HG02885 (cell line): ENCODE measurements at regions not wholly inside any gene's neighbourhood (a gene's known extent, or its start where the extent isn't known, plus 50 kb on each side); places are given as distances from the start of the nearest gene placed in this dataset.
"Not testable (repeated sequence)": the region's sequence is repeated elsewhere in the genome, so short reads cannot be mapped to it uniquely, and the experiment has no call there.

Experiments used
- ATAC-seq: cut with Tn5 transposase; IDR thresholded peaks from one replicate; pipeline ENCODE4 v1.9.1; 2021; ENCODE audit warnings: mild to moderate bottlenecking; ENCODE audit not compliant: unreplicated experiment, poor library complexity

DNA sequence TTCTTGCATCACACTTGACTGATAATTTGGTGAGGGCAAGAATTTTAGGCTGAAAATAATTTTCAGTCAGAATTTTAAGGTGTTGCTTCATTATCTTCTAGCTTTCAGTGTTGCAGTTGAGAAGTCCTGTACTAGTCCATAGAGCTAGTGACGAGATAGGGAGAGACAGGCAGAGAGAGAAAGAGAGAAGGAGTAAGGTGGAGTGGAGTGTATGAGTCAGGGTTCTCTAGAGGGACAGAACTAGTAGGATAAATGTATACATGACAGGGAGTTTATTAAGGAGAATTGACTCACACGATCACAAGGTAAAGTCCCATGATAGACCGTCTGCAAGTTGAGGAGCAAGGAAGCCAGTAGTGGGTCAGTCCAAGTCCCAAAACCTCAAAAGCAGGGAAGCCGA, 127.2 kb downstream of the UTP18 start:
- ATAC-seq = no peak

DNA sequence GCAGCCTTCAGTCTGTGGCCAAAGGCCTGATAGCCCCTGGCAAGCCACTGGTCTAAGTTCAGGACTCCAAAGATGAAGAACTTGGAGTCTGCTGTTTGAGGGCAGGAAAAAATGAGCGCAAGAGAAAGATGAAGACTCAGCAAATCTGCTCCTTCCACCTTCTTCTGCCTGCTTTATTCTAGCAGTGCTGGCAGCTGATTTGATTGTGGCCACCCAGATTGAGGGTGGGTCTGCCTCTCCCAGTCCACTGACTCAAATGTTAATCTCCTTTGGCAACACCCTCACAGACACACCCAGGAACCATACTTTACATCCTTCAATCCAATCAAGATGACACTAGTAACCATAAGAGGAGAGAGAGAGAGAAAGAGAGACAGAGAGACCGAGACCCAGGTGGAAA, 127.6 kb downstream of the UTP18 start:
- no peak for ATAC-seq

DNA sequence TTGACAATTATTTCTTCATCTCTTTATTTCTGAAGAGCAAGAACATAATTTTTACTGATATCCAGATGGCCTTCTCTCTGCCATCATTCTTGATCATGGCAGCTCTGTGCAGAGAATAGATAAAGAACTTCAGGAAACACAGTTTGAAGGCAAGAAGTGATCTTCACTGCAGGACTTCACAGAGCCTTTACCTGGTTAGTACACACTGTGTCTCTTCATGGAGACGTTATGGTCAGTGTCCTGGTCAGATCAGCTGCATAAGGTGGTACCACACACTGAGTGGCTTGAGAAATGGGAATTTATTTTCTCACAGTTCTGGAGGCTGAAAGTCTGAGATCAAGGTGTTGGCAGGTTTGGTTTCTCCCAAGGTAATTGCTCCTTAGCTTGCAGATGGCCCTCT, 129.5 kb downstream of the UTP18 start:
- ATAC-seq = no peak

DNA sequence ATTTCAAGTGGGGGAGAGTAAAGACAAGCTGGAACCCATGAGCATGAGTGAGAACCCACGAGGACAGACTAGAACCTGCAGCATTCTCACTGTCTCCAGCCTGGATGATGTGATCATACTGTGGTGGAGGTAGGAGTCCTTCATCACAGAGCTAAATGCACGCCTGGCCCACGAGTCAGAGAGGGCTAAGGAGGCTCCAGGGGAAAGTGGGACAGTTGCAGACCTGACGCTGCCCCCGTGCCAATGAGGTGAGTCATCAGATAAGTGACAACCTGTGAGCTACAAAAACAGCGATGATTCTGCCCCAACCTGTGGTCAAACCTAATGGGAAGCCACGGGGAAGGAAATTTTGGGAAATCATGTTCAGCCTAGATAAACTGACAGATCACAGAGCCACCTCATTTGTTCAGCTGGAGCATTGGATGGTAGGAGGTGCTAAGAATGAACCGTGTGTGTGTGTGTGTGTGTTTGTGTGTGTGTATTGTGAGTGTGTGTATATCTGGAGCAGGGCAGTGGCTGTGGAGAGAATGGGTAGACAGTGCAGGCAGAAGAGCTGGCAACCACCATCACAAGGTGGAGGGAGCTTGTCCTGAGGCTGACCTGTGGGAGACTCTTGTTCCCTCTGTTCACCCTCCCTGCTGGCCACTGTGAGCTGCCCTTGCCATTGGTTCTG, 131.8 kb downstream of the UTP18 start:
- no peak for ATAC-seq

DNA sequence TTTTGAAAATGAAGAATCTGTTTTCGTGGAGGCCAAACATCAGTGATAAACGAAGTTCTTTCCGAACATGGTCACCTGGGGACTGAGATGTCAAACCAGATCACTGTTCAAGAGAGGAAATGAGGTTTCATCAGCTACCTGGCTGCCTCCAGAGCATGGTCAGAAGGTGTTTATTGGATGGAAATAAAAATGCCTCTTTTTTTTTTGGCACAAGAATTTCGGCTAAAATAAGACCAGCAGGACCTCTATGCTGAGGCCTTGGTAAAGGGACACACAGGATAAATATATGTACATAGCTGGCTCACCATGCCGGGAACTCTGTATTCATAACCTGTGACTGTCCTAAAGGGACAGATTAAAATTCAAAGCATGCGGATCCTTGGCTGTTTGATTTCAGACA, 135.3 kb downstream of the UTP18 start:
- ATAC-seq = no peak

DNA sequence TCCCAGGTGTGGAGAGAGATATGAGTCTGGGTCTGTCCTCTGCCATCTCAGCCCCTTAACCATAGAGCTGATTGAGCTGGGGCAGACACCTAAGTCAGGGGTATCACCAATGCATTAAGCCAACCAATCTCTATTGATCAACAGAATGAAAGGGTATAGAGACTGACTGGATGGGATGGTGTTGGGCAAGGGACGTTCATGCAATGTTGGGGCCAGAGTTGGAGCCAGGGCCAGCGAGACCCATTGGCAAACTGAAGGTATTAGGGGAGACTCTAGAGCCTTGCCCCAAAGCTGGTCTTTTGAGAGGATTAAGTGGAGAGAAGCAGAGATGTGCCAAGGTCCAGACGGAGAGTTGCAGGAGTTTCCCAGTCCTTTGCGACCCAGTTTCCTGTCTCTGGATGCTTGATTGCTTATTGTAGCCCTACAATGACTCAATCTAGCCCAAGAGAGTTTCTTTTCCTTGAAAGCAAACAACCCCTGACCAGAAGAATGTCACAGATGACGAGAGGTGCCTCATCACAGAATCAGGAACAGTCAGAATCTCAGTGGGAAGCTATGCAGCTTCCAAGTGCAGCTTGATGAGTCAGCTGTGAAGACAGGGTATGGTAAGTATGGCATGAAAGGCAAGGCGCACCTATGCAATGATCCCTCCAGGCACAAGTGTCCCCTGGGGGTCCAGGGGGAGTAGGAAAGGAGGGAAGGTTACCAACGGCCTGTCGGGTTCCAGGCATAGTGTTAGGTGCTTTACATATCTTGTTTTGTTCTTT, 137.2 kb downstream of the UTP18 start:
- no peak for ATAC-seq

DNA sequence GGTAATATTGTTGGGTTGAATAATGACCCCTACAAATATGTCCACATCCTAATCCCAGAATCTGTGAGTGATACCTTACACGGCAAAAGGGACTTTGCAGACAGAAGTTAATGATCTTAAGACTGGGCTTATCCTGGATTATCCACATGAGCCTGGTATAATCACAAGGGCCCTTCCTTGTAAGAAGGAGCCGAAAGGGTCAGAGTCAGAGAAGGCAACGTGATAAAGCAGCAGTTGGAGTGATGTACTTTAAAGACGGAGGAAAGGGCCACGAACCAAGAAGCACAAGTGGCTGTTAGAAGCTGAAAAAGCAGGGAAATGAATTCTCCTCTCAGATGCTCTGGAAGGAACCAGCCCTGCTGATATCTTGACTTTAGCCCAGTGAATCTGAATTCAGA, 137.8 kb downstream of the UTP18 start:
- ATAC-seq = no peak

DNA sequence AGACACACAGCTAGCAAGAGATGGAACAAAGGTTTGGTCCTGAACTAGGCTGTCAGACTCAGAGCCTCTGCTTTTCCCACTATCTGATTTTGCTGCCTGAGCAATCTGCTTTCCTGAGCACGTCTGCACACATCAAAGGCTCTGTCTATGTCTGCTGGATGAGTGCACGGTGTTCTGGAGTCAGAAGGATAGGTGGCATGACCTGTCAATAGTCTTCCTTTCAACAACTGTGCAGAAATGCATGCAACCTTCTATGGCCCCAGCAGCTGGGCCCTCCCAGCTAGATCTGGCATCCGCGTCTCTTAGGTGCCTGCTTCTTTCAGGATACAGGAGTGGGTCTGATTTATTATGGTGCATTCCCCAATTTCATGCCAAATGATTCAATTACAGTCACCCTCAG, 138.3 kb downstream of the UTP18 start:
- no peak for ATAC-seq

DNA sequence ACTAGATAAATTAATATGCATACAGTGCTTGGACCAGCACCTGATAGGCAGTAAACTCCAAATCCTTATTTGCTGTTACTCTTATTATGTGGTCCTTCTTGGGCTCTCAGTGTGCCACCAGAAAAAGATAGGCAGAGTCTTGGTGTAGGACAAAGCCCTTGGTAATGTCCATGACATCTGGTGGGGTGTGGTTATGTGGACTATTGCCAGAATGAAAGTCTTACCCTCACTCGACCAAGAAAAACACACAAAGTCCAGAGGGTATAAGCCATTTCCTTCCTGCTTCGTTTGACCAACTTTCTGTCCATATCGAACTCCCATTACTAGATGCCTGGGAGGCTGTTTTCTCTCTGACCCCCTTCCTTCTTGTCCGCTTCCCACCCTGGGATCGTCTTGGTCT, 140.9 kb downstream of the UTP18 start:
- no peak for ATAC-seq

DNA sequence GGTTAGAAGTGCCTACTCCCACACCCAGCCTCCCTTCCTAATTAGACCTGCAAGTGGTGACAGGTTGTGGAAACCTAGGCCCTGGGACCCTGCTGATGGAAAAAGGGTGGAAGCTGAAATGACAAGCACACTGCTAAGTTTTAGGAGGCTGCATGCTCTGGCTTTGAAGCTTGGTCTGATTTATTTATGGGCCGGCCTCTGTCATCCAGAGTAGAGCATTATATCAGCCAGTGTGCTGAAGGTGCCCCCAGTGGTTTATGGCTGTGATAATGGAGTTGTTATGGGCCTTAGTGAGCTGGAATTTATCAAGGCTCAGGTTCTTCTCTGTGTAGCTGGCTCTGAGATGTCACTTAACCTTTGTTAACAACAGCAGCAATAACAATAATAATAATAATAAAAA, 142.6 kb downstream of the UTP18 start:
- ATAC-seq = no peak

DNA sequence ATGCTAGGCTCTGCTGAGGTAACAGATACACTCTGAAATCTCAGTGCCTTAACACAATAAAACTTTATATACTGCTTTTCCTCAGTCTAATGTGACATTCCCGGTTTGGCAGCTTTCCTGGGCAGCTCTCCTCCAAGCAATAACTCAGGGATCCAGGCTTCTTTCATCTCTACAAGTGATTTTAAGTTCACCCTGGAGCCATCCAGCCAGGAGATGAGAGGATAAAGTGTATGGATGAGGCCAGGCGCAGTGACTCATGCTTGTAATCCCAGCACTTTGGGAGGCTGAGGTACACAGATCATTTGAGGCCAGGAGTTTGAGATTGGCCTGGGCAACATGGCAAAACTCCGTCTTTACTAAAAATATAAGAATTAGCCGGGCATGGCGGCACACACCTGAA, 147.2 kb downstream of the UTP18 start:
- no peak for ATAC-seq

DNA sequence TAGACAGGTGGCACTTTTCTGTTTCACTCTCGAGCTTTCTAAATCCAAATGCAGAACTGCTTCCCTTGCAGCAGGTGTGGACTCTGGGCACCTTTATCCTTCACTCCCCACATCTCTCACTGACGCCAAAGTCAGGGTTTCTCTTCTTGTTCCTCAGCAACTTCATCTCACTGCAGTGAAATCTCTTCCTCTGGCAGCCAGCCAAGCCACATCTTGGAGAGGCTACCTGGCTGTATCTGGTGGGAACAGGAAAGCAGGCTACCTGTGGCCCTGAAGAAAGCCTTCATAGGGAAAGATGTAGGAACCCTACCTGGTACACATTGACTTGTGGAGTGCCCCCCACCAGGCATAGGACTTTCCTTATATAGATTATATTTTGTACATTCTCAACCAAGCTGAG, 159.1 kb downstream of the UTP18 start:
- ATAC-seq = no peak

DNA sequence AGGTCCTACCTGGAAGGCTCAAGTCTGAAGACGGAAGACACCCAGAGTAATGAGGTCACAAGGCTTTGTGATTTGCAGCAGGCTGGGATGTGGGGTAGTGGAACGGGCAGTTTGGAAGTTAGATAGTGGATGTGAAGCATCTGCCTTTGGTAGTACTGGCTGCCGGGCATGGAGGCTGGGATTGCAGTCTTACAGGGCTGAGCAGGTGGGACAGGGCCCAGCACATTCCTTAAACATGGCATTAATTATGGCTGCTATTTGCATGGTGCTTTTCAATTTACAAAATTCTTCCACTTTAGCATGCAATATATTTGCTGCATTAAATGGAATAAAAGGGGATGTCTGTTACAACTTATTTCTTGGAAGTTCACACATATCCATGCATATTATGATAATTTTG, 161.2 kb downstream of the UTP18 start:
- no peak for ATAC-seq

DNA sequence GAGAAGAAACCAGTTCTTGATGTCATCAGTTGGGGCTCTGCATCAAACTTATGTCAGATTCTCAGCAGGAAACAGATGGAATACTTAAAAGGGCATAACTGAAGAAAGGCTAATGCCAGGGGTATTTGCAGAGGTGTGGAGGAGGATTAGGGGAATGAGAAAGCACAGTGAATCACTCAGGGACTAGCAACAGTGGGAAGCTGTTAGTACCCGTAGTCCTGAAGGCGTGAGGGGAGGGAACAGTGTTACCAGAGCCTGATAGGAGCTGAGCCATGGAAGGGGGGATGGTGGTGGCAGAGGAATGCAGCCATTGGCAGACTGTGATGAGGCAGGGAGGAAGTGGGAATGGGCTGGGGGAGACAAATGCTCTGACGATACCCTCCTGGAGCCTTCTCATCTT, 162.3 kb downstream of the UTP18 start:
- no peak for ATAC-seq

DNA sequence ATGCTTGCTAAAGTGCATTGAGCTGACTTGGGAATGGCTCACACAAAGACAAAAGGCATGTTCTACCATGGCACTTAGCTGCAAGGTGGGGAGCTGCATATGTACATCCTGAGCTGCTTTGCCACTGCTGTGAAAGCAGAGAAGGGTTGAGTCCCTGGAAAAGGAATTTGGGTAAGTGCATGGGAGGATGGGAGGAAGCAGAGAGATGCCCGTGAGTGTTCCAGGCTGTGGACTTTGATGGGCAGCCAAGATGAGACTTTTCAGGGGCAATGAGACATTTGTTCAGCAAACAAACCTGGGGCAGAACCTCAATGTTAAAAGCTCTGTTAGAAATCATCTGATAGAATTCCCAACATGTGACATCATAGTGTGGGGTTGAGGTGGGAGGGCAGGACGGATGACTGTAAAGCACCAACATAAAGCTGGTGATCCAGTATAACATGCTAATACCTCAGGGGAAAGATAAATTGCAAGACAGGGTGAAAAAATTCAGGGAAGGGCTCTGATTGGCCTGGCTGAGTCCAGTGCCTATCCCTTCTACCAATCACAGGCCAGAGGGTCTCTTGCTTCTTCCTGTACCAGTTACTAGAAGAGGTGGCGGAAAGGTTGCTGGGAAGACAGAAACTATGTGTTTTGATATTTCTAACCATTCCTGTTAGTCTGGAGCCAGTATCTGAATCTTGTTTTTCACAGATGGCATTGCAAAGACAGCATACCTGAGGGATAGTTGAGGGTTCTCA, 163.2 kb downstream of the UTP18 start:
- ATAC-seq = no peak

DNA sequence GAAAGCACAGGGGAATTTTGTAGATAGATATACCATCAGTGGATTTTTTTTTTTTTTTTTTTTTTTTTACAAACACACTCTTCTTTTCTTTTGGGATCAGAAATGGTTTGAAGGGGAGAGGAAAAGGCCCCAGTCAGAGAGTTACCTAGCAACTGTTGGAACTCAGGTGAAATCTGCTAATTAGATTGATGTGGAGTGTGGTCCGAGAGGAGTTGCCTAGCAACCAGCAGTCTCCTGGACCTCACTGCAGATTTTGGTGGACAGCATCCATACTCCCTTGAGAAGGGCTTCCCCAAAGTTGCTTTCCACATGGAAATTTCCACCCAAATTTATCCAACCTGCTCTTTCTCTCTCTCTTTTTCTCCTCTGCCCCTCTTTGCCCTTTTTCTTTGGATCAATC, 165.4 kb downstream of the UTP18 start:
- ATAC-seq = no peak

DNA sequence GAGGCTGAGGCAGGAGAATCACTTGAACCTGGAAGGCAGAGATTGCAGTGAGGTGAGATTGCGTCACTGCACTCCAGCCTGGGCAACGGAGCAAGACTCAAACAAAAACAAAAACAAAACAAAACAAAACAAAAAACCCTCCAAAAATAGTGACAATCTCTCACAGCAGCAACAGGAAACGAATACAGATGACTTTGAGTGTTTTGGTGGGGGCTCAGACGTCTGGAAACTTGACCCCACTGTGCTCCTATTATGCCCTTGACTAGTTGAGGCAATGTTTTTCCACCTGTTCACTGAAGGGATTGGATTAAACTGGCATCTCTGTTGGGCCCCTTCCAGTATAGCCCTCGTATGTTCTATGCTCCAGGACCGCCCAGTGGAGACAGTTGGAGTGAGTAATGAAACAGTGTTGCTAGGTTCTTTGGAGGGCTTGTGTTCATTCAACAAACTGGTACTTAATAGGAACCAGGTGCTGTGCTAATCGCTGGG, 167.0 kb downstream of the UTP18 start:
- peak; percentile 30 for ATAC-seq

DNA sequence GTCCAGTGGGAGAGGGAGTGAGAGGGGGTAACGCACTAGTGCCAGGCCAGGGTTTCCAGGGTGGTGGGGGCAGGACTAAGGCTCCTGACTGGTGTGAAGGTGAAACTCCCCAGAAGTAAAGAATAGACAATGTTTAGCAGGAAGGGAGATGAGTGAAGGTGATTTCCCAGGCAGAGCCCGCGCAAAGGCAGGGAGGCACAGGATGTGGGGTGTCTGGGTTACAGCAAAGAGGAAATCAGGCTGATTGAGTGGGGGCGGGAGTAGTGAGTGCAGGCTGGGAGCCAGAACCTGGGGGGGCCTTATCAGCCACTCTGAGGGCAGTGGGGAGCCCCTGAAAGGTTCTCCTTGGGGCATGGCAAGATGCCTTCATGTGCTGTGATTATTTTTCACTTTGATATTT, 167.5 kb downstream of the UTP18 start:
- ATAC-seq = peak; percentile 79

DNA sequence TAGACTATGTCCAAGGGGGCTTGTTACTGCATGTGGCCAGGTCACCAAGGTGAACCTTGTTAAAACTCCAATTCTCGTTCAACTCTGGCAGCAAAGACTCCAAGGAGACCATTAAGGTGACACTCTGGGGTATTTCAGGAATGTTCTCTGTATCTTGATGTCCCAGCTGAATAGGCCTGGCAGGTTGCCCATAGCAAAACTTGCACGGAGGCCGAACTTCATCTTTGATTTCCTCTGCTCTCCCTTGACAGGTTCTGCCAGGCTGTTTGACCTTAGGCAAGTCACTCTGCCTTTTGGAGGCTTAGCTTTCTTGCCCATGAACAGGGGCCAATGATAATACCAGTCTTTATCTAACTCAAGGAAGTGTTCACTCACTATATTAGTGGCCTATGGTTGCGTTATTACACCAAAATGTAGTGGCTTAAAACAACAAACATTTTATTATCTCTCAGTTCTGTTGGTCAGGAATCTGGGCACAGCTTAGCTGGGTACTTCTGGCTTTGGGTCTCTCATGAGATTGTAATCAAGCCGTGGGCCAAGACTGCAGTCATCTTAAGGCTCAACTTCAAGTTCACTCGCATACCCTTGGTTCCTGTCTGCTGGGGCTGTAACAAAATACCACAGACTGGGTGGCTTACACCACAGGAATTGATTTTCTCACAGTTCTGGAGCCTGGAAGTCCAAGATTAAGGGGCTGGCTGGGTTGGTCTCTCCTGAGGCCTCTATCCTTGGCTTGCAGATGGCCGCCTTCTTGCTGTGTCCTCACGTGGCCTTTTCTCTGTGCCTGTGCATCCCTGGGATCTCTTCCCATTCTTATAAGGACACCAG, 168.5 kb downstream of the UTP18 start:
- ATAC-seq = no peak

DNA sequence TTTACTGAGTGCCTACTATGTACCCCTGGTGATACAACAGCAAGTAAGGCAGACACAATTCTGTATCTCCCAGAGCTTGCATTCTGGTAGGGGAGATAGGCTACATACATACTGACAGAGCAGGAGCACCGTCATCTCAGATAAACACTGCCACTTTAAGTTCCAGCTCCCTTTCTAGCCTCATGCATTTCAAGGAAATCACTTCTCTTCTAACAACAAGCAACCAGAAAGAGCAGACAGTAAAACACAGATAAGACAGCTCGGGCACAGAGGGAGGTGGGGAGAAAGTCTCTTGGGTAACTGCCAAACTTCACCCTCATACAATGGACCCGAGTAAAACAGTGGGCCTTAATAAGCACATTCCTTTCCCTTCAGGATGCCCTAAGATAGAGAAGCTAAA, 169.6 kb downstream of the UTP18 start:
- ATAC-seq = not testable (repeated sequence)
